ENCODE measurements at regions not wholly inside any gene's neighbourhood (a gene's known extent, or its start where the extent isn't known, plus 50 kb on each side); places are given as distances from the start of the nearest gene placed in this dataset.

- H3K9me1 ChIP-seq (replicated peaks; ENCODE audit: control insufficient read depth, extremely low read depth, insufficient read depth, low read length) = no peaks in the 10 kb centered on the region
- BruUV-seq (replicated peaks) = no TSS peak
- CTCF ChIA-PET = no interaction called here
- intact Hi-C loops (cut with micrococcal nuclease) (no loop called here), dilution Hi-C loops (cut with MboI; ENCODE audit: extremely low pct_ligation_motif_present, low sequenced_read_pairs) (no loop called here)
- H3K4me1 ChIP-seq (ENCODE audit: control insufficient read depth, extremely low read depth, insufficient read depth, low read length) = no peaks in the 10 kb centered on the region
- H2AFZ ChIP-seq (ENCODE audit: low read depth, low read length) = no peak overlapping the region
- DNase-seq (ENCODE audit: low read depth, low spot score) = no peak
- no peak overlapping the region for H3K27ac ChIP-seq (ENCODE audit: insufficient read depth, low read depth, low read length)
- H3K36me3 ChIP-seq (ENCODE audit: control insufficient read depth in 2 of 2, extremely low read depth in 1 of 2, insufficient read depth in 2 of 2, low read length in 2 of 2) = no peaks in the 10 kb centered on the region
- TF ChIP-seq FOS (IDR thresholded peaks at IDR 0.05; ENCODE audit: borderline replicate concordance, insufficient read depth, low read length) (no peak), GATA2 (IDR thresholded peaks at IDR 0.05; ENCODE audit: insufficient read depth, insufficient read length, low read depth, low read length) (no peak), MAX (IDR thresholded peaks at IDR 0.05; ENCODE audit: insufficient read depth, insufficient read length) (no peak), MYC (IDR thresholded peaks at IDR 0.05; ENCODE audit: low read depth, low read length) (no peak), CTCF (IDR thresholded peaks at IDR 0.05; ENCODE audit: extremely low read depth in 1 of 2, insufficient read depth in 1 of 2, low read depth in 1 of 2, low read length in 2 of 2) (no peak), POLR2A (IDR thresholded peaks at IDR 0.05; ENCODE audit: low read depth, low read length) (no peak), EZH2 (IDR thresholded peaks at IDR 0.05; ENCODE audit: borderline replicate concordance, low read depth, low read length, severe bottlenecking) (no peak), JUN (IDR thresholded peaks at IDR 0.05; ENCODE audit: borderline replicate concordance, insufficient read depth, insufficient read length, low read depth) (no peak), POLR2AphosphoS5 (IDR thresholded peaks at IDR 0.05; ENCODE audit: insufficient read depth, low read depth, low read length) (no peak)
- H3K27me3 ChIP-seq (ENCODE audit: control insufficient read depth in 2 of 2, insufficient read depth in 2 of 2, low read length in 2 of 2) = no peaks in the 10 kb centered on the region
- POLR2A ChIA-PET = no interaction called here
- no peak for FAIRE-seq
- no peaks in the 10 kb centered on the region for H4K20me1 ChIP-seq (replicated peaks; ENCODE audit: control insufficient read depth, extremely low read depth, insufficient read depth, low read length)
- no peaks in the 10 kb centered on the region for H3K9me3 ChIP-seq (replicated peaks; ENCODE audit: control insufficient read depth, insufficient read depth, low read length)
- H3K79me2 ChIP-seq (ENCODE audit: control insufficient read depth, insufficient read depth, low read length) = no peaks in the 10 kb centered on the region
- no peak overlapping the region for H3K9ac ChIP-seq (replicated peaks; ENCODE audit: extremely low read depth, insufficient read depth, low read length)
- no peak overlapping the region for H3K4me3 ChIP-seq (replicated peaks in 1 of 3; ENCODE audit: insufficient read depth in 1 of 3, low read depth in 1 of 3, low read length in 3 of 3)
- no peak overlapping the region for H3K4me2 ChIP-seq (ENCODE audit: insufficient read depth, low read length)
These were observed 140.7 kb upstream of the SCN7A start for GRCh38 chr2:166634706-166635105.
